Astrocyte (in vitro differentiated cells and primary cell): ENCODE measurements at regions not wholly inside any gene's neighbourhood (a gene's known extent, or its start where the extent isn't known, plus 50 kb on each side); places are given as distances from the start of the nearest gene placed in this dataset.

Experiments
- DNase-seq: peaks from one replicate; pipeline ENCODE4 v3.0.0-alpha.2; 2010; ENCODE audit warnings: low read depth
- FAIRE-seq: peaks from 2 replicates; lab custom pipeline; 2011; peaks lifted over from hg19 to GRCh38; lab: Jason Lieb, UNC
- H2AFZ ChIP-seq: 2 replicates; pipeline ENCODE4 v1.6.0; 2012; ENCODE audit warnings: low read depth, low read length, inconsistent platforms
- H3K27ac ChIP-seq: 2 replicates; pipeline ENCODE4 v1.5.1; 2011; ENCODE audit warnings: low read depth, low read length, inconsistent platforms
- H3K27me3 ChIP-seq: 2 replicates; pipeline ENCODE4 v1.6.0; 2011; ENCODE audit warnings: low read length, inconsistent platforms; ENCODE audit not compliant: insufficient read depth
- H3K36me3 ChIP-seq: 2 replicates; pipeline ENCODE4 v1.5.1; 2011; ENCODE audit warnings: low read length, inconsistent platforms; ENCODE audit not compliant: insufficient read depth
- H3K4me1 ChIP-seq: 2 replicates; pipeline ENCODE4 v1.5.1; 2011; ENCODE audit warnings: low read length, inconsistent platforms; ENCODE audit not compliant: insufficient read depth
- H3K4me2 ChIP-seq: 2 replicates; pipeline ENCODE4 v1.6.0; 2012; ENCODE audit warnings: low read length, inconsistent platforms
- H3K4me3 ChIP-seq: 2 replicates; pipeline ENCODE4 v1.5.1; 2011; ENCODE audit warnings: low read depth, mild to moderate bottlenecking, low read length, inconsistent platforms; ENCODE audit not compliant: insufficient read depth
- H3K79me2 ChIP-seq: 2 replicates; pipeline ENCODE4 v1.6.0; 2012; ENCODE audit warnings: mild to moderate bottlenecking, low read length, inconsistent platforms; ENCODE audit not compliant: insufficient read depth
- H3K9ac ChIP-seq: 2 replicates; pipeline ENCODE4 v1.6.0; 2012; ENCODE audit warnings: mild to moderate bottlenecking, low read length, inconsistent platforms
- H3K9me3 ChIP-seq: 2 replicates; pipeline ENCODE4 v1.5.1; 2012; ENCODE audit warnings: low read depth, mild to moderate bottlenecking, low read length, inconsistent platforms; ENCODE audit not compliant: insufficient read depth
- H4K20me1 ChIP-seq: 2 replicates; pipeline ENCODE4 v1.6.0; 2012; ENCODE audit warnings: low read length, inconsistent platforms; ENCODE audit not compliant: insufficient read depth
- H3K27ac Mint-ChIP-seq: one replicate; pipeline ENCODE4 v1.8.0; 2021; ENCODE audit warnings: mild to moderate bottlenecking, mixed read lengths; ENCODE audit not compliant: unreplicated experiment
- H3K27me3 Mint-ChIP-seq: one replicate; pipeline ENCODE4 v1.8.0; 2021; ENCODE audit warnings: low read depth, mixed read lengths; ENCODE audit not compliant: unreplicated experiment
- H3K36me3 Mint-ChIP-seq: one replicate; pipeline ENCODE4 v1.8.0; 2021; ENCODE audit warnings: low read depth, mixed read lengths; ENCODE audit not compliant: unreplicated experiment
- H3K4me1 Mint-ChIP-seq: one replicate; pipeline ENCODE4 v1.8.0; 2021; ENCODE audit warnings: low read depth, mixed read lengths; ENCODE audit not compliant: unreplicated experiment
- H3K4me3 Mint-ChIP-seq: one replicate; pipeline ENCODE4 v1.8.0; 2021; ENCODE audit warnings: mild to moderate bottlenecking, moderate library complexity, mixed read lengths; ENCODE audit not compliant: unreplicated experiment
- H3K9me3 Mint-ChIP-seq: one replicate; pipeline ENCODE4 v1.8.0; 2021; ENCODE audit warnings: mild to moderate bottlenecking, mixed read lengths; ENCODE audit not compliant: unreplicated experiment
- EZH2 ChIP-seq: IDR thresholded peaks from 2 replicates; pipeline ENCODE4 v1.6.1; 2012; ENCODE audit warnings: mild to moderate bottlenecking, low read length, inconsistent platforms; ENCODE audit not compliant: insufficient read depth
- TF ChIP-seq, protein P1 (sequence below): IDR thresholded peaks from 2 replicates; pipeline ENCODE4 v1.5.1; 2011; ENCODE audit warnings: low read depth, mild to moderate bottlenecking, inconsistent platforms, low read length, moderate library complexity; ENCODE audit not compliant: insufficient read depth

DNA sequence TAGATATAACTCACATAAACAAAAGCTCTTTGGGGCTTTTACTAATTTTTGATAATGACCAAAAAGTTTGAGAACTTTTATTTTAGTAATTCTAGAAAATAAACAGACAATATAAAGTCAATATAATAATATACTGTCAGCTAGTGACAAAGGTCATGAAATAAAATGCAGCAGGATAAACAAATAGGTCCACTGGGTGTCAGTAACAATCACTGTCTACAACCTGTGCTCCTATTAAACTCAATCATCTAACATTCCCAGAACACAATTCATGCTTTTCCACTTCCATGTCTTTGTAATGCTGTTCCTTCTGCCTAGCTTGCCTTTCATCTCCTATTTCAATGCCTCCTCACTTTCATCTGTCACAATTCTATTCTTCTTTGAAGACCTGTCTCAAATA, 186.1 kb downstream of the GIPC2 start:
- H3K36me3 ChIP-seq = no peaks in the 10 kb centered on the region
- peaks cover 14% of the 10 kb centered on the region for H3K27me3 Mint-ChIP-seq
- no peak overlapping the region for H3K9ac ChIP-seq
- no peaks in the 10 kb centered on the region for H3K79me2 ChIP-seq
- H2AFZ ChIP-seq = no peak overlapping the region
- H3K4me3 ChIP-seq = no peak overlapping the region
- H3K4me2 ChIP-seq = no peak overlapping the region
- no peak for DNase-seq
- no peaks in the 10 kb centered on the region for H3K36me3 Mint-ChIP-seq
- H4K20me1 ChIP-seq = no peaks in the 10 kb centered on the region
- H3K4me1 ChIP-seq = no peaks in the 10 kb centered on the region
- H3K4me3 Mint-ChIP-seq = no peak overlapping the region
- no peak overlapping the region for H3K27ac Mint-ChIP-seq
- no peaks in the 10 kb centered on the region for H3K4me1 Mint-ChIP-seq
- no peak for TF ChIP-seq EZH2
- TF ChIP-seq, protein P1, sequence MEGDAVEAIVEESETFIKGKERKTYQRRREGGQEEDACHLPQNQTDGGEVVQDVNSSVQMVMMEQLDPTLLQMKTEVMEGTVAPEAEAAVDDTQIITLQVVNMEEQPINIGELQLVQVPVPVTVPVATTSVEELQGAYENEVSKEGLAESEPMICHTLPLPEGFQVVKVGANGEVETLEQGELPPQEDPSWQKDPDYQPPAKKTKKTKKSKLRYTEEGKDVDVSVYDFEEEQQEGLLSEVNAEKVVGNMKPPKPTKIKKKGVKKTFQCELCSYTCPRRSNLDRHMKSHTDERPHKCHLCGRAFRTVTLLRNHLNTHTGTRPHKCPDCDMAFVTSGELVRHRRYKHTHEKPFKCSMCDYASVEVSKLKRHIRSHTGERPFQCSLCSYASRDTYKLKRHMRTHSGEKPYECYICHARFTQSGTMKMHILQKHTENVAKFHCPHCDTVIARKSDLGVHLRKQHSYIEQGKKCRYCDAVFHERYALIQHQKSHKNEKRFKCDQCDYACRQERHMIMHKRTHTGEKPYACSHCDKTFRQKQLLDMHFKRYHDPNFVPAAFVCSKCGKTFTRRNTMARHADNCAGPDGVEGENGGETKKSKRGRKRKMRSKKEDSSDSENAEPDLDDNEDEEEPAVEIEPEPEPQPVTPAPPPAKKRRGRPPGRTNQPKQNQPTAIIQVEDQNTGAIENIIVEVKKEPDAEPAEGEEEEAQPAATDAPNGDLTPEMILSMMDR = no peak
- no peak overlapping the region for H3K27ac ChIP-seq
- no peaks in the 10 kb centered on the region for H3K27me3 ChIP-seq
- no peak for FAIRE-seq
- no peaks in the 10 kb centered on the region for H3K9me3 Mint-ChIP-seq
- no peaks in the 10 kb centered on the region for H3K9me3 ChIP-seq

DNA sequence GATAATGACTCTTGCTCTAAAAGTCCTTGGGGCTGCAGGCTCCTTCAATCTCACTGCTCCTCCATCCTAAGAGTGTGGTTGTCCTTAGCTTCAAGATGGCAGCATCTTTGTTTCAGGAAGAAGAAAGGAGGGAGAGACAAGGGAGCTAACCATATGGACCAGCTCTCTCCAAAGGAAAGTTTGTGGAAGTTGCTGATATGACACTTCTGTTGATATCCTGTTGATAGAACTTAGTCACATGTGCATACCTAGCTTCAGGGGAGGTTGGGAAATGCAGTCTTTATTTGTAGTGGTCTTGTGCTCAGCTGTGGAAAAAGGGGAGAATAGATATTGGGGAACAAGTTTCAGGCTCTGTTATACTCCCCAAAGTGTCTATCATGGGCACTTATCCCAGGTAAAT, 186.9 kb downstream of the GIPC2 start:
- Histone ChIP-seq H3K79me2 (no peaks in the 10 kb centered on the region), H2AFZ (no peak overlapping the region), H3K9ac (no peak overlapping the region), H3K4me2 (no peak overlapping the region), H3K4me3 (no peak overlapping the region), H3K36me3 (no peaks in the 10 kb centered on the region), H3K27me3 (no peaks in the 10 kb centered on the region), H3K9me3 (no peaks in the 10 kb centered on the region), H3K27ac (no peak overlapping the region), H3K4me1 (no peaks in the 10 kb centered on the region), H4K20me1 (no peaks in the 10 kb centered on the region)
- no peaks in the 10 kb centered on the region for H3K9me3 Mint-ChIP-seq
- no peaks in the 10 kb centered on the region for H3K36me3 Mint-ChIP-seq
- no peak for TF ChIP-seq EZH2
- TF ChIP-seq, protein P1 = no peak
- H3K27me3 Mint-ChIP-seq = peaks cover 14% of the 10 kb centered on the region
- no peaks in the 10 kb centered on the region for H3K4me1 Mint-ChIP-seq
- no peak overlapping the region for H3K27ac Mint-ChIP-seq
- FAIRE-seq (no peak), DNase-seq (no peak)
- H3K4me3 Mint-ChIP-seq = no peak overlapping the region

DNA sequence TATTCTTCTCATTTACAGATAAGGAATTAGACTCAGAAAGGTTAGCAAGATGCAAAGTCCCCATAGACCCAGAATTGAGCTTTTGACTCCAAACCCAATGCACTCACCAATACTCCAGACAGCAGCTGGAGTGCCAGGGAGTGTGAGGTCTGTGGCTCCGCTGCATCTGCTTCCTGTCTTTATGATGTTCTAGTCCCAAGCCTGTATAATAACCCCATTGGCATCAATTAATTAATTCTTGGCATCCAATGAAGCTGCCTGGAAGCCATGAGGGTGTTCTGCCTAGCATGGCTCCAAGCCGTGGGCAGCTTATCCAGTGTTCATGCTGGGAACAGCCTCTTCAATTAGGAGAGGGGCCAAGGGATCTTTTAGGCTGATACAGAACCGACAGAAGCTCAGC, 188.7 kb downstream of the GIPC2 start:
- H2AFZ ChIP-seq = no peak overlapping the region
- Mint-ChIP-seq H3K4me1 (no peaks in the 10 kb centered on the region), H3K27ac (no peak overlapping the region), H3K36me3 (no peaks in the 10 kb centered on the region), H3K9me3 (no peaks in the 10 kb centered on the region), H3K4me3 (no peak overlapping the region), H3K27me3 (peaks cover 15% of the 10 kb centered on the region)
- no peaks in the 10 kb centered on the region for H3K9me3 ChIP-seq
- DNase-seq (no peak), FAIRE-seq (no peak)
- no peak overlapping the region for H3K27ac ChIP-seq
- no peaks in the 10 kb centered on the region for H3K79me2 ChIP-seq
- TF ChIP-seq EZH2 = no peak
- TF ChIP-seq, protein P1 = no peak
- H3K9ac ChIP-seq = no peak overlapping the region
- no peaks in the 10 kb centered on the region for H3K4me1 ChIP-seq
- no peak overlapping the region for H3K4me2 ChIP-seq
- no peaks in the 10 kb centered on the region for H4K20me1 ChIP-seq
- H3K27me3 ChIP-seq = no peaks in the 10 kb centered on the region
- no peaks in the 10 kb centered on the region for H3K36me3 ChIP-seq
- no peak overlapping the region for H3K4me3 ChIP-seq
